A673 (cell line): ENCODE measurements at regions not wholly inside any gene's neighbourhood (a gene's known extent, or its start where the extent isn't known, plus 50 kb on each side); places are given as distances from the start of the nearest gene placed in this dataset.
"Not testable (repeated sequence)": the region's sequence is repeated elsewhere in the genome, so short reads cannot be mapped to it uniquely, and the experiment has no call there.

Experiments used
- BruUV-seq: library from RNA; stranded (reverse); fragments of 400-500 nt; replicated peaks from 2 replicates; lab custom pipeline; 2021; lab: Mats Ljungman, UMichigan
- CTCF ChIA-PET: fragments of 300-600 bp; sonication (Branson Sonifier 250); formaldehyde crosslinking; loops from one replicate; lab custom pipeline; 2022; ENCODE audit warnings: antibody characterized with exemption; lab: Charles Lee
- POLR2A ChIA-PET: fragments of 300-600 bp; sonication (Branson Sonifier 250); formaldehyde crosslinking; loops from one replicate; lab custom pipeline; 2022; ENCODE audit warnings: antibody characterized with exemption; ENCODE audit not compliant: low non-redundant PET; lab: Charles Lee
- DNase-seq: peaks from one replicate; pipeline ENCODE4 v3.0.0-alpha.2; 2015; ENCODE audit warnings: low spot score
- H3K27ac ChIP-seq: fragments of 200-600 bp; sonication (generic); 2 replicates; pipeline ENCODE4 v1.5.1; 2016; ENCODE audit warnings: mixed run types, low read depth, mild to moderate bottlenecking, mixed read lengths, antibody characterized with exemption, low read length; ENCODE audit not compliant: poor library complexity, severe bottlenecking
- H3K27me3 ChIP-seq: fragments of 200-600 bp; sonication (generic); replicated peaks from 2 replicates; pipeline ENCODE4 v1.6.1; 2017; ENCODE audit warnings: mixed run types, low read depth, mild to moderate bottlenecking, mixed read lengths, antibody characterized with exemption, low read length; ENCODE audit not compliant: insufficient read depth, poor library complexity
- H3K36me3 ChIP-seq: fragments of 200-600 bp; sonication (generic); 2 replicates; pipeline ENCODE4 v1.6.1; 2016; ENCODE audit warnings: mixed run types, mild to moderate bottlenecking, mixed read lengths, antibody characterized with exemption, low read length; ENCODE audit not compliant: insufficient read depth, poor library complexity, severe bottlenecking
- H3K4me1 ChIP-seq: fragments of 200-600 bp; sonication (generic); 2 replicates; pipeline ENCODE4 v1.6.1; 2017; ENCODE audit warnings: mixed run types, mild to moderate bottlenecking, mixed read lengths, antibody characterized with exemption, low read length; ENCODE audit not compliant: insufficient read depth, poor library complexity, severe bottlenecking
- H3K4me3 ChIP-seq: fragments of 200-600 bp; sonication (generic); 2 replicates; pipeline ENCODE4 v1.5.1; 2016; ENCODE audit warnings: low read depth, mixed run types, mild to moderate bottlenecking, mixed read lengths, low read length; ENCODE audit not compliant: poor library complexity, severe bottlenecking
- H3K9me3 ChIP-seq: fragments of 200-600 bp; sonication (generic); 2 replicates; pipeline ENCODE4 v1.6.1; 2016; ENCODE audit warnings: mixed run types, low read depth, mild to moderate bottlenecking, mixed read lengths, antibody characterized with exemption, low read length; ENCODE audit not compliant: poor library complexity, severe bottlenecking
- EZH2 ChIP-seq: fragments of 200-600 bp; sonication (generic); IDR thresholded peaks from 2 replicates; pipeline ENCODE4 v1.6.1; 2017; ENCODE audit warnings: borderline replicate concordance, low read depth, mild to moderate bottlenecking, mixed read lengths, antibody characterized with exemption, low read length; ENCODE audit not compliant: poor library complexity, severe bottlenecking
- intact Hi-C: fragments of 100-400 bp; cut with micrococcal nuclease; formaldehyde crosslinking; loops from one replicate; pipeline ENCODE4 v1.10.0; 2022; ENCODE audit not compliant: unreplicated experiment
- TF ChIP-seq, protein P1 (sequence below): fragments of 300-800, 200-600 bp; sonication (generic); conservative IDR thresholded peaks from 2 replicates; pipeline ENCODE4 v1.5.1; 2017; ENCODE audit warnings: low read depth, mild to moderate bottlenecking, antibody characterized with exemption, low read length, moderate library complexity, mixed read lengths

DNA sequence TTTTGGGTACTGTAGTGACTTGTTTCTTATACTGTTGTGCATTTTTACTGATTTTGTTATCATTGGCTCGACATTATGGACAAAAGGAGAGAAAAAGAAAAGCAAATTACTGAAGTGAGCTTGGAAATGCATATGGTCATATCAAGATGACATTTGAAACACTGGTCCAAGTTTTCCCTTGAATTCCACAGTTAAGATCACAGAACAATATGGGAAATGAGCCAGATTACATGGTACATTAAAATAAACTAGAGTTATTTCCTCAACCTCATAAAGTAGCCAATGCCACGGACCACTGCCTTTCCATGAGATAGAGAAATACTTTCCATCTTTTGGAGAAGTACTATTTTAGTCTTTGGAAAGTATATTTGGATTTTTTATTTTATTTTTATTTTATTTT is 62.0 kb upstream of the SGPP2 start:
- POLR2A ChIA-PET, result no interaction called here
- TF ChIP-seq, protein P1, sequence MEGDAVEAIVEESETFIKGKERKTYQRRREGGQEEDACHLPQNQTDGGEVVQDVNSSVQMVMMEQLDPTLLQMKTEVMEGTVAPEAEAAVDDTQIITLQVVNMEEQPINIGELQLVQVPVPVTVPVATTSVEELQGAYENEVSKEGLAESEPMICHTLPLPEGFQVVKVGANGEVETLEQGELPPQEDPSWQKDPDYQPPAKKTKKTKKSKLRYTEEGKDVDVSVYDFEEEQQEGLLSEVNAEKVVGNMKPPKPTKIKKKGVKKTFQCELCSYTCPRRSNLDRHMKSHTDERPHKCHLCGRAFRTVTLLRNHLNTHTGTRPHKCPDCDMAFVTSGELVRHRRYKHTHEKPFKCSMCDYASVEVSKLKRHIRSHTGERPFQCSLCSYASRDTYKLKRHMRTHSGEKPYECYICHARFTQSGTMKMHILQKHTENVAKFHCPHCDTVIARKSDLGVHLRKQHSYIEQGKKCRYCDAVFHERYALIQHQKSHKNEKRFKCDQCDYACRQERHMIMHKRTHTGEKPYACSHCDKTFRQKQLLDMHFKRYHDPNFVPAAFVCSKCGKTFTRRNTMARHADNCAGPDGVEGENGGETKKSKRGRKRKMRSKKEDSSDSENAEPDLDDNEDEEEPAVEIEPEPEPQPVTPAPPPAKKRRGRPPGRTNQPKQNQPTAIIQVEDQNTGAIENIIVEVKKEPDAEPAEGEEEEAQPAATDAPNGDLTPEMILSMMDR, result no peak
- TF ChIP-seq EZH2, result no peak

DNA sequence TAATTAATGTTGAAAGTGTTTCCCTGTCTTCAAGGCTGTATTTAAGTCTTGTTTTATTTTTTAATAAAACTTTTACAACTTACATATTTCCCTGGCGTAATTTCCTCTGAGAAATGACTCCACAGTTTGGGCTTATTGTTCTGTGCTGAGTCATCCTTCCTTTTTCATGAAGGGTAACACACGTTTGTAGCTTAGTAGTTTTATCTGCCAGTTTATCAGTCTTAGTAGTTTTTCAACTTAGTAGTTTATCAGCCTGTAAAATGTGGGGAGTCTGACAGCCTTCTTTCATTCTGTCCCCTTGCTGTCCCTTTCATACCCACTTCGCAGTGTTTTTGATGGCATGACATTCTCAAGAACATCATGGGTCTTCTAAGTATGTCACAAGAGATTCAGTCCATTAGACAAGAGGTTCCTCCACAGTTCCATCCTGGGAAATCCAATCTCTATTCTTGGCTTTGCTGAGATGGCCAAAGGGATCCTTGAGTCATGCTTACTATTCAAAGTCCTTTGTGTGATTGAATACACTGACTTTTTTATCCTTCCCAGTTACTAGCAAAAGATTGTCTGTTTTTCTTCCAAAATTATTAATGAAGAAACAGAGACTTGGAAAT is 60.0 kb upstream of the SGPP2 start:
- Histone ChIP-seq H3K4me3 (no peak overlapping the region), H3K36me3 (no peaks in the 10 kb centered on the region), H3K4me1 (peaks cover 10% of the 10 kb centered on the region), H3K27me3 (no peaks in the 10 kb centered on the region), H3K9me3 (peaks cover 5% of the 10 kb centered on the region), H3K27ac (peak overlapping the region; percentile 60)
- BruUV-seq, result TSS peak; percentile 64
- TF ChIP-seq, protein P1, result no peak
- no peak for TF ChIP-seq EZH2
- DNase-seq, result peak; percentile 85
- POLR2A ChIA-PET, result no interaction called here
- CTCF ChIA-PET, result no interaction called here
- intact Hi-C loops, result no loop called here

More for the DNA sequence above, 62.0 kb upstream of the SGPP2 start:
- H3K36me3 ChIP-seq, result no peaks in the 10 kb centered on the region
- H3K27ac ChIP-seq, result no peak overlapping the region
- DNase-seq, result peak; percentile 46
- intact Hi-C loops, result no loop called here
- no TSS peak for BruUV-seq
- no peak overlapping the region for H3K4me3 ChIP-seq
- CTCF ChIA-PET, result no interaction called here
- no peaks in the 10 kb centered on the region for H3K27me3 ChIP-seq
- H3K9me3 ChIP-seq, result peaks cover 5% of the 10 kb centered on the region
- H3K4me1 ChIP-seq, result peaks cover 22% of the 10 kb centered on the region

DNA sequence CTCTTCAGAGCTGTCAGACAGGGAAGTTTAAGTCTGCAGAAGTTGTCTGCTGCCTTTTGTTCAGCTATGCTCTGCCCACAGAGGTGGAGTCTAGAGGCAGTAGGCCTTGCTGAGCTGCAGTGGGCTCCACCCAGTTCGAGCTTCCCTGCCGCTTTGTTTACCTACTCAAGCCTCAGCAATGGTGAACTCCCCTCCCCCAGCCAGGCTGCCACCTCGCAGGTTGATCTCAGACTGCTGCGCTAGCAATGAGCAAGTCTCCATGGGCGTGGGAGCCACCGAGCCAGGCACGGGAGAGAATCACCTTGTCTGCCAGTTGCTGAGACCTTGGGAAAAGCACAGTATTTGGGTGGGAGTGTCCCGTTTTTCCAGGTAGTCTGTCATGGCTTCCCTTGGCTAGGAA is 56.1 kb upstream of the SGPP2 start:
- BruUV-seq, H3K36me3 ChIP-seq, H3K4me3 ChIP-seq, H3K27ac ChIP-seq, H3K27me3 ChIP-seq, H3K9me3 ChIP-seq, intact Hi-C loops, DNase-seq, H3K4me1 ChIP-seq, POLR2A ChIA-PET, CTCF ChIA-PET: not testable (repeated sequence)

DNA sequence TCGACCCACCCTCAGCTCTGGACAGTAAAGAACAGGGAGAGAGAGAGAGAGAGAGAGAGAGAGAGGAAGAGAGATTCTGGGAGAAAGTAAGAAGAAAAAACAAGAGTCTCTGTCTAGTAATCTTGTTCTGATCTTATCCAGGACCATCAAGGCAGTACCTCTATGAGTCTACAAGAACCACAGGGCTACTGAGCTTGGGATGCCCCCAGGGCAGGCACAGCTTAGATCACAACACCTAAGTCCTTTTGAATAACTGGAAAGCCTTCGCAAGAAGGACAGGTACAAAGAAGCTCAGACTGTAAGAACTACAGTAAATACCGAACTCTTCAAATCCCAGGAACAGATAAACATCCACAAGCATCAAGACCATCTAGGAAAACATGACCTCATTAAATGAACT is 51.4 kb upstream of the SGPP2 start:
- no peak for DNase-seq
- Histone ChIP-seq H3K4me1 (no peaks in the 10 kb centered on the region), H3K36me3 (no peaks in the 10 kb centered on the region), H3K27me3 (no peaks in the 10 kb centered on the region), H3K27ac (no peak overlapping the region), H3K9me3 (no peaks in the 10 kb centered on the region), H3K4me3 (no peak overlapping the region)
- intact Hi-C loops, result no loop called here
- ChIA-PET CTCF (no interaction called here), POLR2A (no interaction called here)
- TF ChIP-seq, protein P1, result no peak
- no peak for TF ChIP-seq EZH2
- BruUV-seq, result no TSS peak
